GM23338 (cell line): ENCODE measurements at regions not wholly inside any gene's neighbourhood (a gene's known extent, or its start where the extent isn't known, plus 50 kb on each side); places are given as distances from the start of the nearest gene placed in this dataset.

ENCODE experiments used
- ATAC-seq: fragments of 200-7000 bp; cut with Tn5 transposase; 3 replicates; pipeline ENCODE4 v1.9.1; 2020
- DNase-seq: peaks from one replicate; pipeline ENCODE4 v3.0.0-alpha.2; 2015; ENCODE audit warnings: low spot score
- H2AFZ ChIP-seq: fragments of 200-600 bp; sonication (generic); 2 replicates; pipeline ENCODE4 v1.8.0; 2016; ENCODE audit warnings: antibody characterized with exemption, mild to moderate bottlenecking, moderate library complexity
- H3F3A ChIP-seq: fragments of 200-600 bp; sonication (generic); replicated peaks from 2 replicates; pipeline ENCODE4 v1.8.0; 2017; ENCODE audit warnings: antibody characterized with exemption, mixed run types, low read depth
- H3K27ac ChIP-seq: fragments of 200-600 bp; sonication (generic); 2 replicates; pipeline ENCODE4 v1.6.1; 2016; ENCODE audit warnings: low read depth
- H3K27me3 ChIP-seq: fragments of 200-600 bp; sonication (generic); 2 replicates; pipeline ENCODE4 v1.8.0; 2016; ENCODE audit warnings: mild to moderate bottlenecking, mixed run types, moderate library complexity; ENCODE audit not compliant: insufficient read depth
- H3K36me3 ChIP-seq: fragments of 200-600 bp; sonication (generic); 2 replicates; pipeline ENCODE4 v1.8.0; 2016; ENCODE audit warnings: mild to moderate bottlenecking; ENCODE audit not compliant: insufficient read depth
- H3K4me1 ChIP-seq: fragments of 200-600 bp; sonication (generic); 2 replicates; pipeline ENCODE4 v1.8.0; 2016; ENCODE audit warnings: mild to moderate bottlenecking, moderate library complexity; ENCODE audit not compliant: insufficient read depth
- H3K4me2 ChIP-seq: fragments of 200-600 bp; sonication (generic); 2 replicates; pipeline ENCODE4 v1.7.1; 2017; ENCODE audit warnings: mixed run types
- H3K4me3 ChIP-seq: fragments of 200-600 bp; sonication (generic); 2 replicates; pipeline ENCODE4 v1.6.1; 2016; ENCODE audit warnings: mixed run types
- H3K79me2 ChIP-seq: fragments of 200-600 bp; sonication (generic); replicated peaks from 2 replicates; pipeline ENCODE4 v1.8.0; 2017; ENCODE audit warnings: mild to moderate bottlenecking; ENCODE audit not compliant: insufficient read depth
- H3K9me2 ChIP-seq: fragments of 200-600 bp; sonication (generic); 2 replicates; pipeline ENCODE4 v1.8.0; 2017; ENCODE audit not compliant: insufficient read depth
- H4K20me1 ChIP-seq: fragments of 200-600 bp; sonication (generic); replicated peaks from 2 replicates; pipeline ENCODE4 v1.8.0; 2017; ENCODE audit warnings: mild to moderate bottlenecking; ENCODE audit not compliant: insufficient read depth
- H3K27ac Mint-ChIP-seq: 2 replicates; pipeline ENCODE4 v1.8.0; 2020; ENCODE audit warnings: inconsistent platforms, mild to moderate bottlenecking, moderate library complexity, mixed read lengths
- H3K27me3 Mint-ChIP-seq: 3 replicates; pipeline ENCODE4 v1.8.0; 2022; ENCODE audit warnings: low read depth, mild to moderate bottlenecking, moderate library complexity, mixed read lengths, inconsistent platforms; ENCODE audit not compliant: insufficient read depth, poor library complexity
- H3K36me3 Mint-ChIP-seq: 3 replicates; pipeline ENCODE4 v1.8.0; 2021; ENCODE audit warnings: low read depth, mild to moderate bottlenecking, inconsistent platforms, moderate library complexity, mixed read lengths
- H3K4me1 Mint-ChIP-seq: 3 replicates; pipeline ENCODE4 v1.8.0; 2020; ENCODE audit warnings: mild to moderate bottlenecking, inconsistent platforms, mixed read lengths
- H3K4me3 Mint-ChIP-seq: 3 replicates; pipeline ENCODE4 v1.8.0; 2021; ENCODE audit warnings: moderate library complexity, mild to moderate bottlenecking, inconsistent platforms, mixed read lengths
- H3K9me3 Mint-ChIP-seq: 3 replicates; pipeline ENCODE4 v1.8.0; 2020; ENCODE audit warnings: moderate library complexity, mild to moderate bottlenecking, inconsistent platforms, mixed read lengths
- CREB1 ChIP-seq: fragments of 250-450 bp; sonication (Bioruptor Pico); IDR thresholded peaks from 2 replicates; pipeline ENCODE4 v1.5.0; 2020; ENCODE audit warnings: low read depth, mild to moderate bottlenecking, moderate library complexity
- ETS1 ChIP-seq: IDR thresholded peaks from 2 replicates; pipeline ENCODE4 v1.6.1; 2016; ENCODE audit warnings: antibody characterized with exemption
- EZH2 ChIP-seq: fragments of 200-600 bp; sonication (generic); IDR thresholded peaks from one replicate; pipeline ENCODE4 v1.8.0; 2017; ENCODE audit warnings: antibody characterized with exemption, mild to moderate bottlenecking, low read depth; ENCODE audit not compliant: unreplicated experiment
- EZH2phosphoT487 ChIP-seq: fragments of 200-600 bp; sonication (generic); IDR thresholded peaks from one replicate; pipeline ENCODE4 v1.8.1; 2018; ENCODE audit warnings: antibody characterized with exemption; ENCODE audit not compliant: unreplicated experiment
- JUNB ChIP-seq: IDR thresholded peaks from one replicate; pipeline ENCODE4 v1.6.1; 2016; ENCODE audit warnings: antibody characterized with exemption; ENCODE audit not compliant: unreplicated experiment
- NANOG ChIP-seq: IDR thresholded peaks from 2 replicates; pipeline ENCODE4 v1.6.1; 2016; ENCODE audit warnings: antibody characterized with exemption, borderline replicate concordance
- POLR2AphosphoS5 ChIP-seq: IDR thresholded peaks from 2 replicates; pipeline ENCODE4 v1.6.1; 2016; ENCODE audit warnings: antibody characterized with exemption, low read depth
- STAT1 ChIP-seq: IDR thresholded peaks from one replicate; pipeline ENCODE4 v1.6.1; 2016; ENCODE audit warnings: antibody characterized with exemption; ENCODE audit not compliant: unreplicated experiment
- ZNF114 ChIP-seq: fragments of 250-450 bp; sonication (Bioruptor Pico); IDR thresholded peaks from 2 replicates; pipeline ENCODE4 v1.5.0; 2020; ENCODE audit warnings: mild to moderate bottlenecking, moderate library complexity
- ZNF331 ChIP-seq: fragments of 250-450 bp; sonication (Bioruptor Pico); IDR thresholded peaks from 2 replicates; pipeline ENCODE4 v1.5.0; 2020; ENCODE audit warnings: low read depth, mild to moderate bottlenecking, moderate library complexity
- TF ChIP-seq, protein P1 (sequence below): fragments of 250-450 bp; sonication (Bioruptor Pico); IDR thresholded peaks from 2 replicates; pipeline ENCODE4 v1.5.0; 2020; ENCODE audit warnings: mild to moderate bottlenecking, moderate library complexity
- TF ChIP-seq, protein P2 (sequence below), 2 experiments: fragments of 200-600 bp in 1 of 2; sonication (generic) in 1 of 2; conservative IDR thresholded peaks; 2 replicates each; pipeline versions ENCODE4 v1.5.1 to v1.6.1; 2016 to 2017; ENCODE audit warnings: antibody characterized with exemption in 2 of 2, low read depth in 2 of 2, mild to moderate bottlenecking in 2 of 2, moderate library complexity in 1 of 2
- TF ChIP-seq, protein P3 (sequence below): IDR thresholded peaks from one replicate; pipeline ENCODE4 v1.6.1; 2018; ENCODE audit warnings: antibody characterized with exemption; ENCODE audit not compliant: unreplicated experiment

GRCh38 chr4:71257761-71258160 is 81.1 kb upstream of the SLC4A4 start (continued):
- TF ChIP-seq, protein P1, sequence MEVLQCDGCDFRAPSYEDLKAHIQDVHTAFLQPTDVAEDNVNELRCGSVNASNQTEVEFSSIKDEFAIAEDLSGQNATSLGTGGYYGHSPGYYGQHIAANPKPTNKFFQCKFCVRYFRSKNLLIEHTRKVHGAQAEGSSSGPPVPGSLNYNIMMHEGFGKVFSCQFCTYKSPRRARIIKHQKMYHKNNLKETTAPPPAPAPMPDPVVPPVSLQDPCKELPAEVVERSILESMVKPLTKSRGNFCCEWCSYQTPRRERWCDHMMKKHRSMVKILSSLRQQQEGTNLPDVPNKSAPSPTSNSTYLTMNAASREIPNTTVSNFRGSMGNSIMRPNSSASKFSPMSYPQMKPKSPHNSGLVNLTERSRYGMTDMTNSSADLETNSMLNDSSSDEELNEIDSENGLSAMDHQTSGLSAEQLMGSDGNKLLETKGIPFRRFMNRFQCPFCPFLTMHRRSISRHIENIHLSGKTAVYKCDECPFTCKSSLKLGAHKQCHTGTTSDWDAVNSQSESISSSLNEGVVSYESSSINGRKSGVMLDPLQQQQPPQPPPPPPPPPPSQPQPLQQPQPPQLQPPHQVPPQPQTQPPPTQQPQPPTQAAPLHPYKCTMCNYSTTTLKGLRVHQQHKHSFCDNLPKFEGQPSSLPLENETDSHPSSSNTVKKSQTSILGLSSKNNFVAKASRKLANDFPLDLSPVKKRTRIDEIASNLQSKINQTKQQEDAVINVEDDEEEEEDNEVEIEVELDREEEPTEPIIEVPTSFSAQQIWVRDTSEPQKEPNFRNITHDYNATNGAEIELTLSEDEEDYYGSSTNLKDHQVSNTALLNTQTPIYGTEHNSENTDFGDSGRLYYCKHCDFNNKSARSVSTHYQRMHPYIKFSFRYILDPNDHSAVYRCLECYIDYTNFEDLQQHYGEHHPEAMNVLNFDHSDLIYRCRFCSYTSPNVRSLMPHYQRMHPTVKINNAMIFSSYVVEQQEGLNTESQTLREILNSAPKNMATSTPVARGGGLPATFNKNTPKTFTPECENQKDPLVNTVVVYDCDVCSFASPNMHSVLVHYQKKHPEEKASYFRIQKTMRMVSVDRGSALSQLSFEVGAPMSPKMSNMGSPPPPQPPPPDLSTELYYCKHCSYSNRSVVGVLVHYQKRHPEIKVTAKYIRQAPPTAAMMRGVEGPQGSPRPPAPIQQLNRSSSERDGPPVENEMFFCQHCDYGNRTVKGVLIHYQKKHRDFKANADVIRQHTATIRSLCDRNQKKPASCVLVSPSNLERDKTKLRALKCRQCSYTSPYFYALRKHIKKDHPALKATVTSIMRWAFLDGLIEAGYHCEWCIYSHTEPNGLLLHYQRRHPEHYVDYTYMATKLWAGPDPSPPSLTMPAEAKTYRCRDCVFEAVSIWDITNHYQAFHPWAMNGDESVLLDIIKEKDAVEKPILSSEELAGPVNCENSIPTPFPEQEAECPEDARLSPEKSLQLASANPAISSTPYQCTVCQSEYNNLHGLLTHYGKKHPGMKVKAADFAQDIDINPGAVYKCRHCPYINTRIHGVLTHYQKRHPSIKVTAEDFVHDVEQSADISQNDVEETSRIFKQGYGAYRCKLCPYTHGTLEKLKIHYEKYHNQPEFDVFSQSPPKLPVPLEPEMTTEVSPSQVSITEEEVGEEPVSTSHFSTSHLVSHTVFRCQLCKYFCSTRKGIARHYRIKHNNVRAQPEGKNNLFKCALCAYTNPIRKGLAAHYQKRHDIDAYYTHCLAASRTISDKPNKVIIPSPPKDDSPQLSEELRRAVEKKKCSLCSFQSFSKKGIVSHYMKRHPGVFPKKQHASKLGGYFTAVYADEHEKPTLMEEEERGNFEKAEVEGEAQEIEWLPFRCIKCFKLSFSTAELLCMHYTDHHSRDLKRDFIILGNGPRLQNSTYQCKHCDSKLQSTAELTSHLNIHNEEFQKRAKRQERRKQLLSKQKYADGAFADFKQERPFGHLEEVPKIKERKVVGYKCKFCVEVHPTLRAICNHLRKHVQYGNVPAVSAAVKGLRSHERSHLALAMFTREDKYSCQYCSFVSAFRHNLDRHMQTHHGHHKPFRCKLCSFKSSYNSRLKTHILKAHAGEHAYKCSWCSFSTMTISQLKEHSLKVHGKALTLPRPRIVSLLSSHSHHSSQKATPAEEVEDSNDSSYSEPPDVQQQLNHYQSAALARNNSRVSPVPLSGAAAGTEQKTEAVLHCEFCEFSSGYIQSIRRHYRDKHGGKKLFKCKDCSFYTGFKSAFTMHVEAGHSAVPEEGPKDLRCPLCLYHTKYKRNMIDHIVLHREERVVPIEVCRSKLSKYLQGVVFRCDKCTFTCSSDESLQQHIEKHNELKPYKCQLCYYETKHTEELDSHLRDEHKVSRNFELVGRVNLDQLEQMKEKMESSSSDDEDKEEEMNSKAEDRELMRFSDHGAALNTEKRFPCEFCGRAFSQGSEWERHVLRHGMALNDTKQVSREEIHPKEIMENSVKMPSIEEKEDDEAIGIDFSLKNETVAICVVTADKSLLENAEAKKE (CRISPR knock-in tag), result no peak

DNA sequence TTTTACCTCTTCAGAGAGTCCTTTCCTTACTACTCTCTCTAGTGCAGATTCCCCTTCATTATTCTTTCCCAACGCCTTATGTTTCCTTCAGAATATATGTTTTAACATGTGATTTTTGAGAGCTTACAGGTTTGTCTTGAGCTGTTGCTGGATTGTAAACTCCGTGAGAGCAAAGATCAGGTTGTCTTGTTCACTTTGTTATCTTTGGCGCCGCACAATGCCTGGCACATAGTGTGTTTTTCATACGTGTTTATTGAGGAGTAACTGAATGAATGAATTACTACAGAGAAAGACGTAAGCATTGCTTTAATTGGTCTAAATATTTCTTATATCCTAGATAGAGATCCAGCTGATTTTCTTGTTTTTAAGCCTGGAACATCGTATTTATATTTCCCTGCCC is 80.5 kb upstream of the SLC4A4 start:
- no peak overlapping the region for H3K27ac Mint-ChIP-seq
- Histone ChIP-seq H3K4me2 (no peak overlapping the region), H3K27ac (no peak overlapping the region), H3K4me3 (no peak overlapping the region), H4K20me1 (no peaks in the 10 kb centered on the region), H3F3A (no peaks in the 10 kb centered on the region), H3K36me3 (no peaks in the 10 kb centered on the region), H3K9me2 (no peaks in the 10 kb centered on the region), H3K79me2 (no peaks in the 10 kb centered on the region), H3K27me3 (no peaks in the 10 kb centered on the region), H2AFZ (no peak overlapping the region), H3K4me1 (peaks cover 20% of the 10 kb centered on the region; the same call in 1 of the 2 replicates)
- H3K4me3 Mint-ChIP-seq, result no peak overlapping the region
- ATAC-seq (no peak), DNase-seq (no peak)
- H3K4me1 Mint-ChIP-seq, result peaks cover 7% of the 10 kb centered on the region; the same call in 2 of the 3 replicates
- H3K36me3 Mint-ChIP-seq, result no peaks in the 10 kb centered on the region
- H3K27me3 Mint-ChIP-seq, result no peaks in the 10 kb centered on the region
- H3K9me3 Mint-ChIP-seq, result no peaks in the 10 kb centered on the region
- TF ChIP-seq ZNF114 (CRISPR knock-in tag) (no peak), EZH2phosphoT487 (no peak), POLR2AphosphoS5 (no peak), ETS1 (no peak), NANOG (no peak), ZNF331 (no peak), CREB1 (CRISPR knock-in tag) (no peak), JUNB (no peak), EZH2 (no peak), STAT1 (no peak)
- TF ChIP-seq, protein P2, sequence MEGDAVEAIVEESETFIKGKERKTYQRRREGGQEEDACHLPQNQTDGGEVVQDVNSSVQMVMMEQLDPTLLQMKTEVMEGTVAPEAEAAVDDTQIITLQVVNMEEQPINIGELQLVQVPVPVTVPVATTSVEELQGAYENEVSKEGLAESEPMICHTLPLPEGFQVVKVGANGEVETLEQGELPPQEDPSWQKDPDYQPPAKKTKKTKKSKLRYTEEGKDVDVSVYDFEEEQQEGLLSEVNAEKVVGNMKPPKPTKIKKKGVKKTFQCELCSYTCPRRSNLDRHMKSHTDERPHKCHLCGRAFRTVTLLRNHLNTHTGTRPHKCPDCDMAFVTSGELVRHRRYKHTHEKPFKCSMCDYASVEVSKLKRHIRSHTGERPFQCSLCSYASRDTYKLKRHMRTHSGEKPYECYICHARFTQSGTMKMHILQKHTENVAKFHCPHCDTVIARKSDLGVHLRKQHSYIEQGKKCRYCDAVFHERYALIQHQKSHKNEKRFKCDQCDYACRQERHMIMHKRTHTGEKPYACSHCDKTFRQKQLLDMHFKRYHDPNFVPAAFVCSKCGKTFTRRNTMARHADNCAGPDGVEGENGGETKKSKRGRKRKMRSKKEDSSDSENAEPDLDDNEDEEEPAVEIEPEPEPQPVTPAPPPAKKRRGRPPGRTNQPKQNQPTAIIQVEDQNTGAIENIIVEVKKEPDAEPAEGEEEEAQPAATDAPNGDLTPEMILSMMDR (conservative IDR thresholded peaks at IDR 0.05; ENCODE audit: low read depth in 2 of 2), result no peak
- TF ChIP-seq, protein P3, sequence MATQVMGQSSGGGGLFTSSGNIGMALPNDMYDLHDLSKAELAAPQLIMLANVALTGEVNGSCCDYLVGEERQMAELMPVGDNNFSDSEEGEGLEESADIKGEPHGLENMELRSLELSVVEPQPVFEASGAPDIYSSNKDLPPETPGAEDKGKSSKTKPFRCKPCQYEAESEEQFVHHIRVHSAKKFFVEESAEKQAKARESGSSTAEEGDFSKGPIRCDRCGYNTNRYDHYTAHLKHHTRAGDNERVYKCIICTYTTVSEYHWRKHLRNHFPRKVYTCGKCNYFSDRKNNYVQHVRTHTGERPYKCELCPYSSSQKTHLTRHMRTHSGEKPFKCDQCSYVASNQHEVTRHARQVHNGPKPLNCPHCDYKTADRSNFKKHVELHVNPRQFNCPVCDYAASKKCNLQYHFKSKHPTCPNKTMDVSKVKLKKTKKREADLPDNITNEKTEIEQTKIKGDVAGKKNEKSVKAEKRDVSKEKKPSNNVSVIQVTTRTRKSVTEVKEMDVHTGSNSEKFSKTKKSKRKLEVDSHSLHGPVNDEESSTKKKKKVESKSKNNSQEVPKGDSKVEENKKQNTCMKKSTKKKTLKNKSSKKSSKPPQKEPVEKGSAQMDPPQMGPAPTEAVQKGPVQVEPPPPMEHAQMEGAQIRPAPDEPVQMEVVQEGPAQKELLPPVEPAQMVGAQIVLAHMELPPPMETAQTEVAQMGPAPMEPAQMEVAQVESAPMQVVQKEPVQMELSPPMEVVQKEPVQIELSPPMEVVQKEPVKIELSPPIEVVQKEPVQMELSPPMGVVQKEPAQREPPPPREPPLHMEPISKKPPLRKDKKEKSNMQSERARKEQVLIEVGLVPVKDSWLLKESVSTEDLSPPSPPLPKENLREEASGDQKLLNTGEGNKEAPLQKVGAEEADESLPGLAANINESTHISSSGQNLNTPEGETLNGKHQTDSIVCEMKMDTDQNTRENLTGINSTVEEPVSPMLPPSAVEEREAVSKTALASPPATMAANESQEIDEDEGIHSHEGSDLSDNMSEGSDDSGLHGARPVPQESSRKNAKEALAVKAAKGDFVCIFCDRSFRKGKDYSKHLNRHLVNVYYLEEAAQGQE, result no peak
